Stimulated activated CD8-positive, alpha-beta memory T cell treated with anti-CD3 and anti-CD28 coated beads, Interleukin-15, amount 100 ng/mL, for 48 hours (primary cell): ENCODE measurements at regions not wholly inside any gene's neighbourhood (a gene's known extent, or its start where the extent isn't known, plus 50 kb on each side); places are given as distances from the start of the nearest gene placed in this dataset.

Experiments used
- DNase-seq, 2 donors: peaks; one replicate each; pipeline ENCODE4 v3.0.0-alpha.2; 2020; ENCODE audit warnings: low read depth in 2 of 2

DNA sequence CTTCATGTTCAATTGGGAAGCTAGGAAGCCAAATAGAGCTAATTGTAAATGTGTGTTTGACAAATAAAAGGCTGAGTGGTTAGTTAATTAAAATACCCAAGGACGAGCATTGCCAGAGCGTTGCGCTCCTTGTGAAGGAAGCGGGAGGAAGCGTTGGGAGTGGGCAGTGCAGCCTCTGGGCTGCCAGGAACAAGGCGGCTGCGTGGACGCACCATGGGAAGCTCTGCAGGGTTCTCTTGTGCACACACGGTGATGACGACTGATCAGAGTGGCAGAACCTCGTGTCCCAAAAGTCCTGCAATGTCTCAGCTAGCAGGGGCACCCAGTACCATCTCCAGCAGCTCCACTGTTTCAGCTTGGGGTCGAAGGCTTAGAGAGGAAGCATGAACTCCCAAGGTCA is 546.6 kb upstream of the TMEM132C start:
- DNase-seq = no peak

DNA sequence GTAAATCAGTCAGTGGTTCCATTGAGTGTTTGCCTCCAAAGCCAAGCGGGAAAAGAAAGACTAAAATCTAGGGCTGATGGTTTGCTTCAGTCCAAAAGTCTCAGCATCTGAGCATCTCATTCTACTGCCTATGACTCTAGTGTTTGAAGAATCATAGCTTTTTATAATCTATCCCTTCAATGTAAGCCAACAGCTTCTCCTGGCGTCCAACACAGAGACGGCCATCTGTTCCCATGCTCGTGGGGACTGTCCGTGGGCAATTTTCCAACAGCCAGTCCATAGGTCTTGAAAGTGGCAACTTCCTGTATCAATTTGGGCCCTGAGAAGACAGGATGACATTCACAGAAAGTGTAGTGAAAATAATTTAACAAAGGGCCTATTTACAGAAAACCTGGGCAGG is 544.4 kb upstream of the TMEM132C start:
- DNase-seq = no peak

DNA sequence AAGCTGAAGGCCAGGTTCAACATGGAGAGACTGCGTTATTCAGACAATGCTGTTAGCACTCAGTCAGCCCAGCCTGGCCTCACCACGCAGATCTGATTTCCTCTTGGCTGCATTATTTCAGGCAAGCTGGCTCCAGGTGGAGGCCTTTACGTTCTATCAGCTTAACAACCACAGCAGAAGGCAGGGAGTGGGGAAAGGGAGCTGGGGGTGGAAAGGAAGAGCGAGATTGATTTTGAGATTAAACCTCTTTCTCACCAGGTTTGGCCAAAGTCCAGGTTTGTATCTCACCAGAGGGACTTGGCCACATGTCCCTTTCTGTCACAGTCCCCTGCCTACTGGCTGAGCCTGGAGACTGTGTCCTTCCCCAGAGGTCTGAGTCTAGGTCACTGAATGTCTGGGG is 543.7 kb upstream of the TMEM132C start:
- DNase-seq = no peak

DNA sequence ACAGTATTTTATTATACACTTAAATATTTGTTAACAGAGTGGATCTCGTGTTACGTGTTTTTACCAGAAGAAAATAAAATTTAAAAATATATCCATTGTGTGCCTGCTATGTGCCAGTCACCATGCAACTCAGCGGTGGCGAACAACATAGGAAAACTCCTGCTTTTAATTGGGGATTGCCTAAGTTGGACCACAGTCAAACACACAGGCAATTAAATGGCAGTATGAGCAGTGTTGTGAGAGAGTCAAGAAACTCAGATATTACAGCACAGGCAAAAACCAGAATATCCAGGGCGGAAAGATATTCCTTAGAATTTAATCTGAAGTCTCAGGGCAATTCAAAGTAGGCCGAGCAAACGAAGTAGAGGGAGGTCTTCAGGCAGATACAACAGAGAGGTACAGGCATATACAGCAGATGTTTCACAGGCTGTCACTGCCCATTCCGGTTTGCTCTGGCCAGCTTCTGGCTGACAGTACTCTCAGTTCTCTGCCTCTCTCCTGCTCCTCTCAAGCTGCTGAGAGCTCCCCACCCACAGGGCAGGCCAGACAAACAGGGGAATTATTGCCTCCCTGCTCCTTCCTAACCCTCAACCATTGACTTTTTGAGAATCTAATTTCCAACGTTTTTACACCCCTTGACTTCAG is 540.2 kb upstream of the TMEM132C start:
- DNase-seq = no peak

DNA sequence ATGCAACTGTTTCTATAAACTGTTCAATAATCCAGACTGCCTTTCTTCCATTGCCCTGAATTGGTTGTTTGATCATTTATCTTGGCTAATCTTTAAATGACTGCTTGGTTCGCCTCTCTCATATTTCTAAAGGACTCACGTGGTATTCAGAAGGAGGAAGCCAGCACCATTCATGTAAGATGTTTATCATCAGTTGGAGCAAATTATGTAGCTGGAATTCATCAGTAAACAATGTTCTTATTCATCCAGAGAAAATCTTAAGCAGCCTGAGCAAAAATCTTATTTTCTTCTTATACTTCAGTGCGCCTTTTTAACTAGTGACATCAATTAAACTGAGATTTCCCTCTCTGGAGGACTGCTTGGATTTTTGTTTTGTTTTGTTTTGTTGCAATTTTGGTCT is 538.7 kb upstream of the TMEM132C start:
- no peak for DNase-seq

DNA sequence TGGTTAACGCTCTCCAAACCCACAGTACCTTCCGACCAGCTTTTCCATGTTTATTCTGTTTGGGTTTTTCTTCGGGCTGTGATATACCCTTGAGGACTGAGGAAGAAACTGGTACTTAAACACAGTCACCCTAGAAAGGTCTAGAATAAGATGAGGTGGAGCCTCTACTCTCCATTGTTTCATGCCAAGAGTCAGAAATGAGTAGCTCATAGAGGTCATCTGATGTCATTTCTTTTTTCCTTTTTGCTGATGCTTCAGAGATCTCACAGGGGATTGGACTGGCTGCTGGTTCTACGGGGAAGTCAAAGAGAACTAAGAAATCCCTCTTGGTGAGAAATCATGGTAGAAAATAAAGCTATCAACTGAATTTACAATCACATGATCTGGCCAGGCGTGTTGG is 538.2 kb upstream of the TMEM132C start:
- no peak for DNase-seq

DNA sequence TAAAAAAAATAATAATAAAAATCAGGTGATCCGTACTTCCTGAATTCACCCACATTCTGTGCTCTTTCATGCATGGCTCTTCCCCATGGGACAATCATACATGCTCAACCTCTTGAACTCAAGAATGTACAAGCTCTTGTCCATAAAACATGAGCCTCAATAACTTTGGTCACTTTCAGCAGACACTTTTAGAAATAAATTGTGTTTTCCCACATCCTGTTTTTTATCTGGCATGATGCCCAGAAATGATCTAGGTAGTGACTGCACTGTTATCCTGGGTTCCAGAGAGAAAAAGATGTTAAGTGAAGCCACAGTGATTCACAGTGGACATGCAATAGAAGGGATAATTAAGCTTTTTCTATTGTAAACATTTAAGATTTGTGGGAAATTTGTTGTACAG is 537.6 kb upstream of the TMEM132C start:
- DNase-seq = no peak

DNA sequence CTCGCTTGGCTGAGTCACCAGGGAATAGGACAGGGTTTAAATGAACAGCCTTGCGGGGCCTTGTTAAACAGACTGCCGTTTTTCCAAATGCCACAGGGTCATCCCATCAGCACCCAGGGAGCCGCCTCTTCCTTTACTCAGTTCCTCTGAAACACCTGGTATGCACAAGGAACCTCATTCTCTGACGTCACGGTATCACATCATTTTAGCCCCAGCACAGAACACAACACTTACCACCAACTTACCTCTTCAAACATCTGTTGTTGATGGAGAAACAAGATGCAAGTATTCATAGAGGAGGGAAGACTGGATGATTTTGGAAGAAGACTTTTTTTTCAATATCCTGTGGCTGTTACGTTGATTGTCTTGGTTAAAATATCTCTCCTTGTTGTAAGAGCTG is 535.3 kb upstream of the TMEM132C start:
- DNase-seq = no peak

DNA sequence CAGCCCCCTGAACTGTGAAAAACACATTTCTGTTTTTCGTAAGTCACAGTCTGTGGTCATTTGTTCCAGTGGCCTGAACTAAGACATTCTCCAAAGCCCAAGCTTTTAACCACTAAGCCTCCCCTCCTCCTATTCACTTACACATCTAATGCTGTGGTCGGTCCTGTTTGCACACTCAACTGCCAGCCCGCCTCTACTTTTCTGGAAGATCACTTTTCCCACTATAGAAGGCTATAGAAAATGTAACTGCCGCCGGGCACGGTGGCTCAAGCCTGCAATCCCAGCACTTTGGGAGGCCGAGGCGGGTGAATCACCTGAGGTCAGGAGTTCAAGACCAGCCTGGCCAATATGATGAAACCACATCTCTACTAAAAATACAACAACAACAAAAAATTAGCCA is 524.7 kb upstream of the TMEM132C start:
- no peak for DNase-seq

DNA sequence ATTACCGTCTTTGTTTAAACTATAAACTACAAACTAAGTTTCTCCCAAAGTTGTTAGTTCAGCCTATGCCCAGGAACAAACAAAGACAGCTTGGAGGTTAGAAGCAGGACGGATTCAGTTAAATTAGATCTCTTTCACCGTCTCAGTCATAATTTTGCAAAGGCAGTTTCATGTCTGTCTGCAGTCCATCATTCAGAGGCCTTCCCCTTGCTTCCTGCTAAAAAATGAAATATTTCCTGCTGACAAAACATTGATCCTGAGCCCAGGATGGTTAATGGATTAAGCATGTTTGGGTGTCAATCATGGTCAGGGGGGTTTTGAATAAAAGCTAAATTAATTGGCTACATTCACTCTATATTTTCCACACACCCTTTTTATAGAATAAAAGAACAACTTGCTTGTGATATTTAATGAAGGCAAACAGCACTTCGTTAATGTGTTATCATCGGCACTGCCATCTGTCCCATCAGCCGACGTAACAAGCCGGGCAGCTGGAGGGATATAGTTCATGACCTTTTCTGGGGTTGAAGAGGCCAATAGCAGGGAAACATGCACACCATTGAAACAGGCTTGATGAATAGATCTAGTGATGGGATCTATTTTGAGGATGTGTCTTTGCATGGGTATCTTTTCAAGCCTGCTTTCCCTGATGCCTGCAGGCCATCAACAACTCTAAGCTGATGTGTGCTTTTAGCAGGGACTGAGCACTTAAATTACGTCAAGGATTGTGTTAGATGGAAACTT is 521.3 kb upstream of the TMEM132C start:
- DNase-seq = no peak

DNA sequence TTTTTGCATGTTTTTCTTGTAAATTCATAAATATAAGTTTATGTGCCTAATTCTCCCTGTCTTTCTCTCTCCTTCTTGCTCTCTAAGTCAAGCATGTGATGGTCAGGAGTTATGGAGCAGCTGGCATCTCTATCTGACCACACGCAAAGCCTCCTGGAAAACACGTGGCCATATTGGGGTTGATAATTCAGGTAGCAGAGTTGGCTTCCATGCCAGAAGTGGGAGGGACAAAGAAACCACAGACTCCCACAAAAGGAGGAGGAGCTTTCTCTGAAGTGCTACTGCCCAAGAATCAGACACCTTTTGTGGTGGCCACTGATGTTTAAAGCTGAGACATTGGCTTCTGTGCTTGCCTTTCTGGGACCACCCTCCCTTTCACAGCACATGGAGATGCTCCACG is 517.6 kb upstream of the TMEM132C start:
- DNase-seq = no peak

DNA sequence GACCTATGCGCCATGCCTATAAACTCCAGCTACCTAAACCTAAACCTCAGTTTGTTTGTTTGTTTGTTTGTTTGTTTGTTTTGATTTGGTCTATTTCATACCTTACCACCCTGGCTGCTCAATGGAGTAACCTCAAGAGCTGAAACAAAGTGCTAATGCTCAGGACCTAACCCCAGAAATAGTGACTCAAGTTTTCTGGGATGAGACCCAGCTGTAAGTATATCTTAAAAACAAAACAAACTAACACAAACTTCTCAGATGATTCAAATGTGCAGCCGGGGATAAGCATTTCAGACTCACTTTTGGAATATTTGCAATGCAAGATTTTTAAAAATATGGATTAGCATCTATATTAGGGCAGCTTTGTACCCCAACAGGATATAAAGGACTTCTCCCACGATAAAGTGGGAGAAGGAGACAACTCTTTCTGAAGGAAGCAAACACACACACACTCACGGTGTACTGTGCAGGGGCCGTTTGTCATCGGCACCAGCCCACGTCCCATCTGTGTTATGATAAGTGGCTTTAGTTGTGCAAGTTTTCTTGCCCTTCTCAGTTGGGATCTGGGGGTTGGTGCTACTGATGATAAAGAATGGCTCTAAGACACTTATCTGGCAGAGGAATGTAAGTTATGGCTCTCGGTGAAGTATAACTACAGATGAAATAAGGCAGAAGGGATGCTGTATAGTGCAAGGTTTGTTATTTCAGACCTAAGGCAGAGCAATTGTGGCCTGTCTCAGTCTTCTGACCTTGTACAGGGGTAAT is 516.7 kb upstream of the TMEM132C start:
- DNase-seq = no peak

DNA sequence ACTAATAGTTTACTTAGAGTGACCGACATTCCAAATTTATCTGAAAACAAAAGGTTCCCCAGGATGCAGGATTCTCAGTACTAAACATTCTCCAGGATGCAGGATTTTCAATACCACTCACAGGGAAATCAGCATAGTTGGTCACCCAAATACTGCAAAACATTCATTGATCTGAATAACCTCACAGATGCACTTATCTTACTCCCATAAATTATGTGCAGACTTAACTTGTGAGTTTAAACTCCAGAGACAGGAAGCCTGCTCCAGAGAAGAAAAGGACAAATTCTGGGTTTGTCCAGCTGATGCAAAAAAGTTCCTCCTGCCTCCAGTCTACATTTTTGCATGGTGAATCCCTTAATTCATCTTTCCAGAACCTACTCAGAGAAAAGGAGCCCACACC is 514.2 kb upstream of the TMEM132C start:
- DNase-seq = no peak

DNA sequence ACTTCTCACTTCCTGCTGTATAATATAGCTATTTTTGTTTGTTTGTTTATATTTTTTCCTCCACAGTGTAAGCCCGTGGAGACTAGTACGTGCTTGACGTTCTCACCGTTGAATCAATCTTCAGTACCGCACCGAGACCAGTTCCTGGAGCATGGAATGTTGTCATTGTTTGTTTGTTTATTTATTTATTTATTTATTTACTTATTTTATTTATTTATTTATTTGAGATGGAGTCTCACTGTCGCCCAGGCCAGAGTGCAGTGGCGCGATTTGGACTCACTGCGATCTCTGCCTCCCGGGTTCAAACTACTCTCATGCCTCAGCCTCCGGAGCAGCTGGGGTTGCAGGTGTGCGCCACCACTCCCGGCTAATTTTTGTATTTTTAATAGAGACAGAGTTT is 506.6 kb upstream of the TMEM132C start:
- DNase-seq = no peak

DNA sequence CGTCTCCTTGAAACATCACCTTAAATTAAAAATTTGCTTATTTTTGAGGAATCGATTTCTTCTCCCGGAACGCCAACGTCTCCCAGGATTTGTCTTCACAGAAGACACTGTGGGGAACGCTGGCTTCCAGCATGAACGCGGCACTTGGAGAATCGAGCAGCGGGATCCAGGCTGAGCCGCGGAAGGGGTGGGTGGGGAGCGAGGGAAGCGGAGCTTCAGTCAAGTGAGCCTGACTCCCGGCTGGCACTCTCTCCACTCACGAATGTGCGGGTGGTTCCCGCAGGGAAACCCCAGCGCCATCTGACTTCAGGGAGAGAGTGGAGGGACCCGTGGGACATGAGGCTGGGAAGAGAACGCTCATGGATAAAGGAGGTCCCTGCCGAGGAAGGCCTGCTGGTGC is 506.0 kb upstream of the TMEM132C start:
- no peak for DNase-seq

DNA sequence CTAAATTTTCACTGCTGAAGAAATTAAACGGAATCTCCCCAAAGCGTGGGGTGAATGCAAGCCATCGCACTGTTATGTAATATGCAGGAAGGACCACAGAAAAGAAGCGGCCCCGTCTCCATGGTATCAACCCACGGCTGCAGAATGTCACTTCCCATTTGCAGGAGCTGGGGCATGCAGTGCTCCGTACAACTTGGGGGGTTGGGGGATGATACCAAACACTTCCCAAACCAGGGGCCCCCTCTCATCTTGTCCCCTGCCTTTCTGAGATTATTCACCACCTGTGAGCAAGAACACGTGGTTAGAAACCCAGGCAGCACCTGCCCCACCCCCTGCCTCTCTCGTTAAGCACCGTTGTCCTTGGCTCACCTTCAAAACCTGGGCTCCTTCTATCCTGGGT is 505.1 kb upstream of the TMEM132C start:
- DNase-seq = no peak

DNA sequence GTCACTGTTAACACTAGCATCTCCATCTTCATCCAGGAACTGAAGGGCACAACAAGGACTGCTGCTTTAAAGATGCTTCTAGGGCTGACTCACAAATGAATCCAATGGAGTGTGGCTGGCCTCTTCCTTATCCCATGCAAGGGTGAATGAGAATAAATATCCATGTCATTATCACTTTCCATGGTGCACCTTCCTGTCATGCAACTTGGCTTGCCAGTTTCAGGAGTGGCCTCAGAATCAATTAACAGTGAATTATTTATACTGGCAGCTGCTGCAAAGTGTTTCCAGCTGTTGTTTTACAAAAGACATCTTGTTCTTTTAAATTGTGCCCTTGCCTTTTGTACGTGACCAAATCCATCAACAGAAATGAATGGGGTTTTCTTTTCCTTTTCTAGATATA is 499.3 kb upstream of the TMEM132C start:
- DNase-seq = no peak

DNA sequence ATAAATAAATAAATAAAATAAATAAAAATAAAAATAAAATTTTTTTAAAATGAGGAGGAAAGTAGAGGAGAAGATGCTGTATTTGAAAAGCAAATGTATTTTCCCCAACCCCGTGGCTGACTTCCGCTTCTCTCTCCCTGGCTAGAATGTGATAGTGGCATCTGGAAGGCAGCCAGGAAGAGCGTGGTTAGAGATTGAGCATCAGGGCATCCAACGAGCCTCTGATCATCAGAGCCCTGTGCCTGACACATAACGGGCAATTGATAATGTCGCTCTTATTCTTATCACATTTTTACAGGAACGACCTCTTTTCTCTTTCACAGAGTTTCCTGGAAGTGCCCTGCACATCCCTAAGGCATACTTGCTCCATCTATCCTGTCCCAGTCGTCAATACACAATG is 496.9 kb upstream of the TMEM132C start:
- no peak for DNase-seq

DNA sequence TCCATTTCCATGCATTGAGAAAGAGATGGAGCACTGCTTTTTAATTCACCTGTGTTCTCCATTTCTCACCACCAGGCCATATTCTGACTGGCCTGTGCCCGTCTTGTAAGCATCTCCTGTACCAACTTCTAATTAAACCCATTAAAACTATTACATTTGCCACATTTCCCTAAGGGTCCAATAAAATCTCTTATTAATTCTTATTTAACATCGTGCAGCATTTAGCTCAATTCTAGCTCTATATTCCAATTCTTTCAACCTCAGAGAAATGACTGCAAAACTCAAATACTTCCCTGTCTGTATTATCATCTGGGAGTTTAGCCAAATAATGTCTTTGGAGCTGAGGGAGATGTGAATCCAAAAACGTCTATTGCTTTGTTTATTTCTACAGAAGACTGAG is 495.4 kb upstream of the TMEM132C start:
- DNase-seq = no peak

DNA sequence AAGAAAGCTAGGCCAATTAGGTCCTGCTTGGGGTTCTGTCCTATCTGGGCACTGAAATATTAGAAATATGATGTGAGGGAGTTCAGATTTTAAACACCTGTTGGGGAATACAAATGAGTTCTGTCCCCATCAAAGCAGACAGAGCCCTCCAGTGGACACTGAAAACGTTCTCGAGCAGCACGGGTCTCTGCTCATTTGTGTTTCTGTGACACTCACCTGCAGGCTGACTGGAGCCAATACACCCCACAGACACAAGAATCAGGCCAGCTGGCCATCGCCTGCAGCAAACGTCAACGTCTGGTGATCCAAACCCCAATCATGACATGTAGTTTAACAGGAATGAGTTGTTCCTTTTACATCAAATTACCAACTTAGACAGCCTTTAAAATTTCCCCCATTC is 493.4 kb upstream of the TMEM132C start:
- no peak for DNase-seq

DNA sequence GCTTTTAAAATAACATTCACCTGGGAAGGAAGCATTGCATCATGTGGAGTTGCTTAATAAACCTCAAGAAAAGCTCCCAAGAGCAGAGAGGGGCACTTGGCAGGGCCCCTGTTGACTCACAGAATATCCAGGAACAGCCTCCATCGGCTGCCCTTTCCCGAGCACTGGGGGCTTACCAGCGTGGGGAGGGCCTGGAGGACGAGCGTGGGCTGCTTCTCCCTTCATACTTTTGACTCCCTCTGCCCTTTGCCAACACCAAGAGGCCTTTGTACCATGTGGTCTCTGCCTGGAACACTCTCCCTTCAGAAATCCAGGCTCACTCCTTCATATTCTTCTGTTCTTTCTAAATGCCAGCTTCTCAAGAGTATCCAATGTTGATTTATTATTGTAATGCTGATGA is 492.1 kb upstream of the TMEM132C start:
- DNase-seq = no peak

DNA sequence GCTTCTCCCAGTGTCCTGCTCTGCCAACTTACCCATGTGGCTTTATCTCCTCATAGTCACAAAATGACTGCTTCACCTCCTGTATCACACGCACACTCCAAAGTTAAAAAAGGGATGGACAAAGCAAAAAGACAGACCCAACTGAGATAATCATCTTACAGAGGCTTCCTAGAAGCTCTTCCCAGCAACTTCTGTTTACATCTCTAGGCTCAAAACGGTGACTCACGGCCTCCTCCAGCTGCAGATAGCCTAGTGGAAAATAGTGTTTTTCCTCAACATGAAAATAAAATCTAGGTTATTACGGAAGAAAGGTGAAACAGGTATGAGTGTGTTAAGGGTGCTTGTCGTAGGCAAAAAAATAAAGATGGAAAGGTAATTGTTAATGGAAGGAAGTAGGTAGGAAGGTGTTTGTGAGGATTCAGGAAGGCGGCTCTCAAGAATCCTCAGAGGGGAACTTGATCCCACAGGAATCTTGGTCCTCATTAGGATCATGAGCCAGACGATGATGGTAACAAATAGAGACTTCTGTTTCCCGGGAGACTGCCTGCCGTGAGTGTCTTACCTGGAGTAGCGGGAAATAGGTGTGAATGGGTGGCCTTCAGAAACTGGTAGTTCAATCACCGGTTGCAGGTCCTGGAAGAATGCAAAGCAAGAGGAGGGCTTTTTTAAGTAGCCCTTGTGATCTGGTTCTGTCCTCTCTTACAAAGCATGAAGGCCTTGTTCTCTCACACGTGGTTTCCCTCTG is 487.5 kb upstream of the TMEM132C start:
- no peak for DNase-seq
